NCI-H1105 (cell line): ENCODE measurements at regions not wholly inside any gene's neighbourhood (a gene's known extent, or its start where the extent isn't known, plus 50 kb on each side); places are given as distances from the start of the nearest gene placed in this dataset.
A peak's percentile ranks its signal among the peaks of the same experiment; 100 is the strongest.

Experiments used
- DNase-seq: peaks from one replicate; lab custom pipeline; 2025; lab: John Stamatoyannopoulos, UW

GRCh38 chr1:103854279-103854678, 104.6 kb downstream of the AMY1C start:
- DNase-seq = no peak

- no peak for DNase-seq
Observed at GRCh38 chr1:103859721-103860120, 110.0 kb downstream of the AMY1C start.

GRCh38 chr1:103898576-103899345, 149.1 kb downstream of the AMY1C start:
- no peak for DNase-seq

DNA sequence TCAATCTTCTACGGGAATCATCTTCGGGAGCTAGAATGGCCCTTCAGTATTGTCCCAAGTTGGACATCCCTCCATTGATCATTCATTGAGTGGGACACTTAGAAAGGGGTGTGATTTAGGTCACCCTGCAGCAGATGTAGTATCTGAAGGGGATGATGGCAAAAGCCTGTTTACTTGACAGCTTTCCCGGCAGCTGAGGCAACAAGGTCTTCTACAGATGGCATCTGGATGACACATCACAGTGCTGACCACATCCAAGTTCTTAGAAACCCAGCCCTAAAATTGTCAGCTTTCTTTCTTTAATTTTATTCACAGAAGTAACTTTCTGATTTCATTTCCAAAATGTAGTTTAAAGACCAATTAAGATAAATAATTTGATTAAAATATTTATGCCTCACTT, 150.3 kb downstream of the AMY1C start:
- no peak for DNase-seq

DNA sequence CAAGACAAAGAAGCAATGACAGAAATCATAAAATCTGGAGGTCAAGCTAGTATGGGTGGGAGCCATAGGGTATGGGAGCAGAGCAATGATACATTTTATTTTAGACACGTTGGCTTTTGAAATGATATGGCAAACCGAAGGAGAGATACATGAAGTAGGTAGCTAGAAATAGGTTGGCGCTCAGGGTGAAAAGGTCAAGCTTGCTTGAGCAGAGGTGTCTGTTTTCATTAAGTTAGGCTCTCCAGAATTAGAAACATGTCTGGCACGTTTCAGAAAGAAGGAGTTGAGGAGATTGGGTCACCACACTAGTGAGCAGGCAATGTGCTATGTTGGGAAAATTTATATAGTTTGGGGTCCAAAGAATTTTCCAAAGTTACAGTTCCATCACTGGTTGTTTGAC, 151.4 kb downstream of the AMY1C start:
- DNase-seq = no peak

DNA sequence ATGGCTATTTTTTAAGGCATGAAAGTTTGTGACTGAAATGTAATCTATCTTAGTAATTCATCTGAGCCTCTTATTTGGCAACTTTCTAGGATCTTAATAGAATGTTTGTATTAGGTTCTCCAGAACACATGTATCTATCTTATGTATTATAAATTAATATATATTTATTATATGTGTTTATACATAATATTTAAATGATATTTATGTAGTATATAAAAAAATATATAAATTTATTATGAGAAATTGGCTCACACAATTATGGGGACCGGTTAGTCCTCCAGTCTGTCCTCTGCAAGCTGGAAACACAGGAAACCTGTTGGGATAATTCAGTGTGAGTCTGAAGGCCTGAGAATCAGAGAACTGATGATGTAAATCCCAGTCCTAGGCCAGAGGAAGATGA, 155.7 kb downstream of the AMY1C start:
- no peak for DNase-seq

GRCh38 chr1:103911450-103911849, 161.8 kb downstream of the AMY1C start:
- DNase-seq = no peak

DNA sequence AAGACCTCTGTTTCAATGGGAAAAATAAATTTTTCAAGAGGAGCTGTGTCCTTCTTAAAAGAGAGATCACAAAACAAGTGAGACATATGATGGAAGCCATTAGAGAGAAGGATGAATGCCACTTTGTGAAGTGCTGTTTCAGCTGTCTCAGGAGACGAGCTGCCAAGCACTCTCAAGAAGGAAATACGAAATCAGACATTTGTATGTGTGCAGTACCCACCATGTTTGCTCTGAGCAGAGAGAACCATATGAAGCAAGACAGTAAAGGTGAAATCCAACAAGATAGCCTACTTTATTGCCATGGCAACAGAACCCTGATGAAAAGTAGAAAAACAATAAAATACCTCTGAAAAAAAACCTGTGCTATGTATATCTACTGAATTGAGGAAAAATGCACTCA, 168.1 kb downstream of the AMY1C start:
- DNase-seq = no peak

GRCh38 chr1:103931891-103932290, 182.2 kb downstream of the AMY1C start:
- no peak for DNase-seq

GRCh38 chr1:103937763-103938357, 188.2 kb downstream of the AMY1C start:
- DNase-seq = no peak

- DNase-seq = no peak
Observed at GRCh38 chr1:103941086-103941485, 191.4 kb downstream of the AMY1C start.

DNA sequence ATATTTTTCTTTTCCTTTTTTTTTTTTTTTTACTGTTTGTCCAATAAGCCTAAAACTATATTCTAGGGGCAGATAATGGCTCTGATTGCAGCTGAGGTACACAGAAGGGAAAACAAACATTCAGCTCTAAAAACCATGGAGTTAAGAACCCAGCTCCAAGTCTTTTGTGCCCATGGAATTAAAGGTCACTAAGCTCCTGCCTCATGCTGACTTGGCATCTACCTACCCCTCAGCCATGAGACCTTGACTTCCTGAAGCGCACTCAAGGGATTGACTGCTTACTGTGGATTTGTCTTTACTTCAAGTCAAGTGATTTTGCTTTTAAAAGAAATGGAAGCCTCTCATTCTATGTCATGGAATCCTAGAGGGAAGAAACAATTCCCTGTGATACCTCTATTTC, 192.3 kb downstream of the AMY1C start:
- DNase-seq = no peak

DNA sequence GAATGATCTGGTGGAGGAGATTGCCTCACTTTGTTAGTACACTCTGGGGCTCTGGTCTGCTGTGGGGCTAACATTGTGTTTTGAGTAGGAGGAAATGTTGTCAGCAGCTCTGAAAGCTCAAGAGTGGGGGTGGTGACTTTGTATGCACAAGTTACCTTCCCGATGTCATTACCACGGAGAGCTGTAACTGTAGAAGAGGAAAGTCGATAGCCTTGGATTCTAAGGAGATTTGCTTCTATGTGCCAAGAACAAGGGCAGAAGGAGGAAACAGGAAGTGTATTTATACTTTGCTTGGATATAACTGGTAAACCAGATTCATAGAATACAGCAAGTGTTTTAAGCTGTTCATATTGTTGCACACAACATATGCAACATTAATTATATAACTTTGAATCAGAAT, 196.1 kb downstream of the AMY1C start:
- no peak for DNase-seq

DNA sequence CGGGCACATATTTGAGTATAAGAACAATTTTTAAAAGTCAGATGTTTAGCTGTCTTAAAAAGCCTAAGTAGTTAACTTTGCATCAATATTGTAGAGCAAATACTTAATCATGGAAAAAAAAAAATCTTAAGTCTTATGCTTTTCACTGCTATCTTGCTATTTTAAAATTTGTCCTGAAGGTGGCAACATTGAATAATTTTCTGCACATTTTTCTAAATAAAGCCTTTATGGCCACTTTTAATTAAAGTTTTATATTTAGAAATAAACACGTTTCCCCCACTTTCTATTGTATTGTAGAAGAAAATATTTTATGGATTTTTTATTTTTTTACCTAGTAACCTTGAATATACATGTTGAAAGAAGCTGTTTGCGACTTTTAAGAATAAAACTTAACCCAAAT, 198.8 kb downstream of the AMY1C start:
- DNase-seq = no peak

DNA sequence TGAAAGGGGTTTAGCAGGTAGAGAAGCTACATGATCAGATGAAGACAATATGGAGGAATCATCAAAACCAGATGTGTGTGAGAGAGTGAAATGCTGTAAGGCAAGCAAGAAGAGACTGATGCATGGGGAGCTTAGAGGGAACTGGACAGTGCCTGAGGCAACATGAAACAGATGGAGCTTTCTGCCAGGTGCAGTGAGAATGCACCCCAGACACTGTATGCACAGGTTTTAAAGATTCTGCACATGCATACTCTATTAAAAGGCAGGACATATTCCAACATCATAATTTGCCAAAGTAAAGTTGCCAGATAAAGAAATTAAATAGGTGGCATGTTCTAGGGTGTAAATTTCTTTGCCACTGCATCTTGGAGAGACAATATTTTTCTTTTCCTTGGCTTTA, 200.1 kb downstream of the AMY1C start:
- DNase-seq = peak; percentile 32

GRCh38 chr1:103953386-103953785, 203.7 kb downstream of the AMY1C start:
- no peak for DNase-seq

- DNase-seq = no peak
Observed at GRCh38 chr1:103958699-103959098, 209.0 kb downstream of the AMY1C start.

DNA sequence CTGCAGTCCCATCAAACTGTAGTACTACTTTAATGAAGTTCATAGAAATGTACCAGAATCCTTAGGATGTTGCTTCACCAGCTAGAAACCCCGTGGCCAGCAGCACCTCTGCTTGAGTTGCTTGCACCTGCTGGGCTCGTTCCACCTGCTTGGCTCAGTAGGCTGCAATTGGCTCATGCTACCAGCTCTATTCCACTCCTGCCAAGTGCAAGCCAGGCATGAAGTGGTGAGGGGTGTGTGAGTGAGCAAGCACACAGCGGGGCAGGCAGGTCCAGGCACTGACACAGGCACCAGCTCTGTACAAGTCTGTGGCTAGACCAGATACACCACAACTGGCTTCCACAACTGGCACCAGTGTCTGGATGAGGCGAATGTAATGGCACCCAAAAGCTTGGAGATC, 209.9 kb downstream of the AMY1C start:
- DNase-seq = no peak

GRCh38 chr1:103960045-103960444, 210.3 kb downstream of the AMY1C start:
- DNase-seq = no peak

- no peak for DNase-seq
Observed at GRCh38 chr1:103960710-103961109, 211.0 kb downstream of the AMY1C start.

- DNase-seq = no peak
Observed at GRCh38 chr1:103986792-103987191, 237.1 kb downstream of the AMY1C start.

DNA sequence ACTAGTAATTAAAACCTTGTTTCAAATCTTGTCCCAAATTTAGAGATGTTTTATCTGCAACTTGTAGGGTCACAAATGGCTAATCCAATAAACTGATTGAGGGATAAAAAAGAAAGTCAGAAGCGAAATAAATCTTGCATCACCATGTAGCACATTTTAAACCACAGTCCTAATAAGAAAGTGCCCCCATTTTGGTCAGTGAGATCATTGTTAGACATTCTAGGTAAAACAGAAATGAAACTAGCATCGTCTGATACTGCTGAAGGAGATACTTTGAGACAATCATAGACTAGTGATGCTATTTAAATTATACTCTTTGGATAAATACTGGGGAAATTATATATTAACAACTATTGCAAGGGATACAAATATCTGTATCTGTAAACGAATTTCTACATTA, 247.9 kb downstream of the AMY1C start:
- no peak for DNase-seq

DNA sequence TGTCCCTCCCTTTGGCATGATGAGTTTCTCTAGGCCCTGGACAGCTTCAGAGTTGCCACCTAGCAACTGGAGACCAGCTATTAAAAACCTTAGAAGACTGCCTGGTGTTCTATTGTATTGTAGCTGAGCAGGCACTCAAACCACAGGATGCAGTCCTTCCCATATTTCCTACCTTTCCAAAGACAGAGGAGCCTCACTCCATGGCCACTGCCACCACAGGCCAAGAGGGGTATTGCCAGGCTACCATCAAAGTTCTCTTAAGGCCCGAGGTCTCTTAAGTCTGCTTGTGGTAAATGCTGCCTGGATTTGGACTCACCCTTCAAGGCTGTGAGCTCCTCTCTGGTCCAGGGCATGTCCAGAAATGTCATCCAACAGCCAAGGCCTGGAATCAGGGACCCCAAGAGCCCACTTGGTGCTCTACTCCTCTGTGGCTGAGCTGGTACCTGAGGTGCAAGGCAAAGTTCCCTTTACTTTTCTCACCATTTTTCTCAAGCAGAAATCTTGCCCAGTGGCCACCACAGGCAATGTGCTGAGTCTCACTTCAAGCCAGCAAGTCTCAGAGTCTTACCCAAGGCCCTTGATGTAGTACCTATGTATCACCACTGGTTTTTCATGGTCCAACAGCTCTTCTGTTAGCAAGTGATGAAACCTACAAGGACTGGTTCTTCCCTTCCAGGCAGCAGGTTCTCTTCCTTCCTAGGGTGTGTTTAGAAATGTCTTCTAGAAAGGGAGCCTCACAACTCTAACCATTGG, 269.4 kb downstream of the AMY1C start:
- DNase-seq = no peak
